Ishikawa (cell line): ENCODE measurements at regions not wholly inside any gene's neighbourhood (a gene's known extent, or its start where the extent isn't known, plus 50 kb on each side); places are given as distances from the start of the nearest gene placed in this dataset.

Experiments
- CEBPB ChIP-seq: IDR thresholded peaks from 2 replicates; pipeline ENCODE4 v1.6.1; 2012
- CREB1 ChIP-seq: IDR thresholded peaks from 2 replicates; pipeline ENCODE4 v1.6.1; 2012; ENCODE audit warnings: low read depth
- EGR1 ChIP-seq: IDR thresholded peaks from 2 replicates; pipeline ENCODE4 v1.6.1; 2012
- EP300 ChIP-seq: IDR thresholded peaks from 2 replicates; pipeline ENCODE4 v1.6.1; 2012; ENCODE audit warnings: borderline replicate concordance
- FOXM1 ChIP-seq: IDR thresholded peaks from 2 replicates; pipeline ENCODE4 v1.6.1; 2012; ENCODE audit warnings: low read depth, borderline replicate concordance
- NFIC ChIP-seq: IDR thresholded peaks from 2 replicates; pipeline ENCODE4 v1.6.1; 2012
- RAD21 ChIP-seq: IDR thresholded peaks from 2 replicates; pipeline ENCODE4 v1.6.1; 2012; ENCODE audit warnings: low read depth
- TAF1 ChIP-seq: IDR thresholded peaks from 2 replicates; pipeline ENCODE4 v1.6.1; 2012; ENCODE audit warnings: low read depth, mild to moderate bottlenecking
- TCF12 ChIP-seq: IDR thresholded peaks from 2 replicates; pipeline ENCODE4 v1.6.1; 2012; ENCODE audit warnings: low read depth
- TEAD4 ChIP-seq: IDR thresholded peaks from 2 replicates; pipeline ENCODE4 v1.6.1; 2012
- YY1 ChIP-seq: IDR thresholded peaks from 2 replicates; pipeline ENCODE4 v1.6.1; 2012; ENCODE audit warnings: low read depth
- ZBTB7A ChIP-seq: IDR thresholded peaks from 2 replicates; pipeline ENCODE4 v1.6.1; 2012; ENCODE audit warnings: low read depth
- TF ChIP-seq, protein P1 (sequence below): IDR thresholded peaks from 2 replicates; pipeline ENCODE4 v1.6.1; 2012
- TF ChIP-seq, protein P2 (sequence below): IDR thresholded peaks from 2 replicates; pipeline ENCODE4 v1.6.1; 2012; ENCODE audit warnings: low read depth, mild to moderate bottlenecking
- TF ChIP-seq, protein P3 (sequence below): IDR thresholded peaks from 2 replicates; pipeline ENCODE4 v1.6.1; 2012

- TF ChIP-seq, protein P1, sequence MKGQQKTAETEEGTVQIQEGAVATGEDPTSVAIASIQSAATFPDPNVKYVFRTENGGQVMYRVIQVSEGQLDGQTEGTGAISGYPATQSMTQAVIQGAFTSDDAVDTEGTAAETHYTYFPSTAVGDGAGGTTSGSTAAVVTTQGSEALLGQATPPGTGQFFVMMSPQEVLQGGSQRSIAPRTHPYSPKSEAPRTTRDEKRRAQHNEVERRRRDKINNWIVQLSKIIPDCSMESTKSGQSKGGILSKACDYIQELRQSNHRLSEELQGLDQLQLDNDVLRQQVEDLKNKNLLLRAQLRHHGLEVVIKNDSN, result peak; percentile 57
- TF ChIP-seq EP300, result no peak
These were observed 150.5 kb upstream of the RUNX3 start for GRCh38 chr1:25080294-25081209.

GRCh38 chr1:25079048-25079447 is 149.0 kb upstream of the RUNX3 start:
- TF ChIP-seq EGR1, result no peak
- no peak for TF ChIP-seq RAD21
- TF ChIP-seq, protein P1, result no peak
- no peak for TF ChIP-seq YY1
- no peak for TF ChIP-seq EP300

DNA sequence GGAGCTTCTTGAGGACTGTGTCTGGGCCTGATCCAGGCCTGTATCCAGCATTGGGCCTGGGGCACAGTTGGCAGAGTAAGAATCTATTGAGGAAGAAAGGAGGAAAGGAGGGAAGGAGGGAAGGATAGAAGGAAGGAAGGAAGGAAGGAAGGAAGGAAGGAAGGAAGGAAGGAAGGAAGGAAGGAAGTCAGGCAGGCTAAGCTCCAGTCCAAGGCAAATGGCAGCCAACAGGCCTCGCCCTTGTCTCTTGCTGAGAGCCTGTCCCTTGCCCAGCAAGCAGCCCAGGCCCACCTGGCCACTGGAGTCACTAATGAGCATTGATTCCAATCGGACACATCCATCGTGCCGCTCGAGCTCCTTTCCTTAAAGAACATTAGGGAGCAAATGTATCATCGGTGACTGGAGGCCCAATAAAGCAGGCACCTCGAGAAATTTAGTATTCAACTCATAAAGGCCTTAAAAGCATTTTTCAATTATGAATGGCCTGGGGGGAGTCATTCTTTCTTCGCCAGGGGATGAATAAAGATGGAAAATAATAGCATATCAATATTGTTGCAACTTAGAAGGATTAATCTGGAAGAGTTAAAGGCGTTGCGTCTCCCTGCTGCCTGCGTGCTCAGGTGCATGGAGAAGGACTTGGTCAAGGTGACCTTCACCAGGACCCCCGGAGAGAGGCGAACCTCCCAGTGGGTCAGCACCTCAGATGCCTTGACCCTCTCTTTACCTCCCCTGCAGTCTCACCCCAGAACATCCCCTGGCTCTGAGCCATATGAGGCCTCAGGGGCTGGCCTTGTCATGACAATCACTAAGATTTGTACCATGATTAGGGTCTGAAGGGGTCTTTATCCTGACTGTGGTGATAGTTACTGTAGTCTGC is 144.5 kb upstream of the RUNX3 start:
- TF ChIP-seq FOXM1, result no peak
- TF ChIP-seq ZBTB7A, result no peak
- TF ChIP-seq EGR1, result no peak
- no peak for TF ChIP-seq RAD21
- TF ChIP-seq TAF1, result no peak
- TF ChIP-seq, protein P2, sequence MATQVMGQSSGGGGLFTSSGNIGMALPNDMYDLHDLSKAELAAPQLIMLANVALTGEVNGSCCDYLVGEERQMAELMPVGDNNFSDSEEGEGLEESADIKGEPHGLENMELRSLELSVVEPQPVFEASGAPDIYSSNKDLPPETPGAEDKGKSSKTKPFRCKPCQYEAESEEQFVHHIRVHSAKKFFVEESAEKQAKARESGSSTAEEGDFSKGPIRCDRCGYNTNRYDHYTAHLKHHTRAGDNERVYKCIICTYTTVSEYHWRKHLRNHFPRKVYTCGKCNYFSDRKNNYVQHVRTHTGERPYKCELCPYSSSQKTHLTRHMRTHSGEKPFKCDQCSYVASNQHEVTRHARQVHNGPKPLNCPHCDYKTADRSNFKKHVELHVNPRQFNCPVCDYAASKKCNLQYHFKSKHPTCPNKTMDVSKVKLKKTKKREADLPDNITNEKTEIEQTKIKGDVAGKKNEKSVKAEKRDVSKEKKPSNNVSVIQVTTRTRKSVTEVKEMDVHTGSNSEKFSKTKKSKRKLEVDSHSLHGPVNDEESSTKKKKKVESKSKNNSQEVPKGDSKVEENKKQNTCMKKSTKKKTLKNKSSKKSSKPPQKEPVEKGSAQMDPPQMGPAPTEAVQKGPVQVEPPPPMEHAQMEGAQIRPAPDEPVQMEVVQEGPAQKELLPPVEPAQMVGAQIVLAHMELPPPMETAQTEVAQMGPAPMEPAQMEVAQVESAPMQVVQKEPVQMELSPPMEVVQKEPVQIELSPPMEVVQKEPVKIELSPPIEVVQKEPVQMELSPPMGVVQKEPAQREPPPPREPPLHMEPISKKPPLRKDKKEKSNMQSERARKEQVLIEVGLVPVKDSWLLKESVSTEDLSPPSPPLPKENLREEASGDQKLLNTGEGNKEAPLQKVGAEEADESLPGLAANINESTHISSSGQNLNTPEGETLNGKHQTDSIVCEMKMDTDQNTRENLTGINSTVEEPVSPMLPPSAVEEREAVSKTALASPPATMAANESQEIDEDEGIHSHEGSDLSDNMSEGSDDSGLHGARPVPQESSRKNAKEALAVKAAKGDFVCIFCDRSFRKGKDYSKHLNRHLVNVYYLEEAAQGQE, result no peak
- TF ChIP-seq EP300, result no peak
- no peak for TF ChIP-seq CEBPB
- no peak for TF ChIP-seq CREB1
- TF ChIP-seq, protein P1, result no peak
- no peak for TF ChIP-seq TEAD4
- TF ChIP-seq YY1, result no peak
- no peak for TF ChIP-seq TCF12
- no peak for TF ChIP-seq NFIC
- TF ChIP-seq, protein P3, sequence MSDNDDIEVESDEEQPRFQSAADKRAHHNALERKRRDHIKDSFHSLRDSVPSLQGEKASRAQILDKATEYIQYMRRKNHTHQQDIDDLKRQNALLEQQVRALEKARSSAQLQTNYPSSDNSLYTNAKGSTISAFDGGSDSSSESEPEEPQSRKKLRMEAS, result no peak

DNA sequence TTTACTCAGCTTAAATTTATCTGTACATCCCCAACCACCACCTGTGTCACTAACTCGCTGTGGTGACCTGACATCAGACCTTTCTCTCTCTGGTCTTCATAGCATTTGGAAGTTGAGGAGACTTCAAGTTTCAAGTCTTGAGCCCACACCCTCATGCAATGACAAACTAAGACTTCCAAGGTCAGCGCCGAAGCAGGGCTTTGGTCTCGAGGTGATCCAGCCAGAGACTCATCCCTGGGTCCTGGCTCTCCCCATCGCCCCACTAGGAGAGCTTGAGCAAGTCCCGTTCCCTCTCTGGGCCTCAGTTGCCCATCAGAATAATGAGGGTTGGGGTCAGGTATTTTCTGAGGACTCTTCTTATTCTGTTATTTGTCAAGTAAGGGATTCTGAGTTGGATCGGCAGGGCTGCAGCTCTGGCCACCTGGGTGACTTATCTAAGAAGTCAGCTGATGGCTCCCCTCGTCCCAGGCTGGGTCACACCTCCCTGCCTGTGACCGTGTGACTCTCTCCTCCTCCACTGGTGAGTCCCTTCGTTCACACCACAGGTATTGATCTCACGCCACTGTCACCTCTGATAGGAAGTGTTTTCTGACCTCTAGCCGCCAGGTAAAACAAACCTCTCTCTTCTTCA is 143.7 kb upstream of the RUNX3 start:
- no peak for TF ChIP-seq EGR1

DNA sequence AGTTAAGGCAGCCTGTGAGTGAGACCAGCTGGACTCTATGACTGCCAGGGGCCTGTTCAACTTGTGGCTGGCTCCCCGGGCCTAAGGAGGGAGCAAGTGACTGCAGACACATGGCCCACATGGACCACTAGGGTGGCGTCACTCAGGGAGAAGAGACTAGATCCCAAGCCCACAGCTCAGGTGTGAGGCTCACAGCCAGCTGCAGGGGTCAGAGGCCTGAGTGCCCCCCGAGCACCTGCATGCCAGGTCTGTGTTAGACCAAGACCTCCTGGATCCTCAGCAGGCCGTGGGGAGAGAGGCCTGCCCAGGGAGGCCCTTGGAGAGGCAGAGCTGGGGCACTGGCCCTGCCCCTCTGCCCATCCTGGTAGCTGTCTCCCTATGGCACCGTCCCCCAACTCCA is 142.4 kb upstream of the RUNX3 start:
- TF ChIP-seq EP300 (no peak), ZBTB7A (no peak), EGR1 (no peak), RAD21 (no peak), NFIC (no peak), CREB1 (no peak), CEBPB (no peak), TEAD4 (no peak), TAF1 (no peak), FOXM1 (no peak), YY1 (no peak)
- TF ChIP-seq, protein P2, result no peak
- TF ChIP-seq, protein P1, result no peak
